Hepatocyte (in vitro differentiated cells): ENCODE measurements at regions not wholly inside any gene's neighbourhood (a gene's known extent, or its start where the extent isn't known, plus 50 kb on each side); places are given as distances from the start of the nearest gene placed in this dataset.

ENCODE experiments used
- CTCF ChIP-seq: fragments of 200-600 bp; sonication (generic); IDR thresholded peaks from 2 replicates; pipeline ENCODE4 v1.5.1; 2016; ENCODE audit warnings: antibody characterized with exemption, mild to moderate bottlenecking; ENCODE audit not compliant: poor library complexity
- EZH2phosphoT487 ChIP-seq: fragments of 200-600 bp; sonication (generic); IDR thresholded peaks from one replicate; pipeline ENCODE4 v1.6.1; 2018; ENCODE audit warnings: antibody characterized with exemption, mild to moderate bottlenecking, low read depth, moderate library complexity; ENCODE audit not compliant: unreplicated experiment, severe bottlenecking

GRCh38 chr5:135234242-135234641 is 164.8 kb downstream of the MACROH2A1 start:
- no peak for TF ChIP-seq CTCF
- TF ChIP-seq EZH2phosphoT487, result no peak
